ENCODE measurements at regions not wholly inside any gene's neighbourhood (a gene's known extent, or its start where the extent isn't known, plus 50 kb on each side); places are given as distances from the start of the nearest gene placed in this dataset.
"Not testable (repeated sequence)": the region's sequence is repeated elsewhere in the genome, so short reads cannot be mapped to it uniquely, and the experiment has no call there.

DNA sequence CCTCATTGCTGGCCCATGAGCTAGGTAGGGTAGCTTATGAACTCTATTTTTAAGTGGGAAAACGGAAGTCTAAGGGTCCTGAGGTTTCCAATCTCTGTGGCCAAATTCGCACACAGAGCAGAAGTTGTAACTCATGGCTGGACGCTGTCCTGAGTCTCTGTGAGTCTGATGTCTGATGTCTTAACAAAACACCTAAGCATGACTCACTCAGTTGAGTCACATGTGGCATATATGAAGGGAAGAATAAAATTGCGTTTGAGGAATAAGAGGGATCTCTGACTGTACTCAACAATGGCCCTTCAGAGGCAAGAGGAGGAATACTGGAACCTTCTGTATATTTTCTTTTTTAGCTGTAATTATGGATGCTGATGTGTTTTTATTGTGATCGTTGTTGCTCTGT, 569.7 kb downstream of the RIT2 start:
- DNase-seq (ENCODE audit: low spot score): peak; percentile 8

DNA sequence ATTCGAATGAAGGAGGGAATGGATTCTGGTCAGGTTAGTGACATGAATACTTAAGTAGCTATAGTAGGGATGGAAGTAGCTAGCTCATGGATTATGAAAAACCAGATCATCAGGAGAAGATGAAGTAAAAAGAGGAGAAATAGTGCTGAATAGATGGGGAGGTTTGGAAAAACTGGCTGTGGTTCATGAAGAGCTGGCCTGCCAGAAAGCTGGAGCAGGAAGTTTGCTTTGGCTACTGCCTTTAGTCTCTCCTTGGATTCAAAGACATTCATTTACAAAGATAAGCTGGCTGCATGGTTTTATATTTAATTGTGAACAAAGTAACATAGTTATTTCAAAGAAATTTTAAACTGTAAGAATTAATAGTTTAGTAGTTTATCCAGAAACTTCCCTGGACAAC, 567.0 kb downstream of the RIT2 start:
- DNase-seq (ENCODE audit: low spot score): no peak

DNA sequence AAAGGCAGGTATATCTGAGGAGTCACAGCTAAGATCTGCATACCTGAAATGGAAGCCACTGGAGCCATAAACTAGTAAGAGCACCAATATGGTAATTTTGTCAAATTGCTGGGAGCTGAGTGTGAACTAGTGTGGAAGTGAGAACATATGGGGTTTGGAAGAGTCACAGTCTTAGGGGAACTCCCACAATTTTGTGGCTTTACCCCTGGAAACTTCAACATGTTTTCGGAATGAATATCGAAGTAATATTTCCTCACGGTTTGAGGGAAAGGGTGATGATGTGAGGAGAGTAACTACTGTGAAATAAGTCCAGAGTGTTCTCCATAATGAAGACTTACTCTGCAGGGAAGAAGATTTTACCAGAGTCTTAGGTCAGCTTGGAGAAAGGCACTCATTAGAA, 565.9 kb downstream of the RIT2 start:
- no peak for DNase-seq (ENCODE audit: low spot score)

DNA sequence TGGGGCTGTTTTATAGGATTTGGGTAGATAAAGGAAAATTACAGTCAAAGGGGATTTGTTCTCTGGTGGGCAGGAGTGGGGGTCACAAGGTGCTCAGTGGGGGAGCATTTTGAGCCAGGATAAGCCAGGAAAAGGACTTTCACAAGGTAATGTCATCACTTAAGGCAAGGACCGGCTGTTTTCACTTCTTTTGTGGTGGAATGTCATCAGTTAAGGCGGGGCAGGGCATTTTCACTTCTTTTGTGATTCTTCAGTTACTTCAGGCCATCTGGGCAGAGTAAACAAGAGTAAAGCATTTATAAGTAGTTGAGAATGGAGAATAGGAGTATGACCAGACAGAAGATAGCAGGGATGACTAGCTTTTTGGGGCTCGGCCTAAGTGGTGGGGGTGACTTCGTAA, 562.9 kb downstream of the RIT2 start:
- DNase-seq (ENCODE audit: low spot score): not testable (repeated sequence)

DNA sequence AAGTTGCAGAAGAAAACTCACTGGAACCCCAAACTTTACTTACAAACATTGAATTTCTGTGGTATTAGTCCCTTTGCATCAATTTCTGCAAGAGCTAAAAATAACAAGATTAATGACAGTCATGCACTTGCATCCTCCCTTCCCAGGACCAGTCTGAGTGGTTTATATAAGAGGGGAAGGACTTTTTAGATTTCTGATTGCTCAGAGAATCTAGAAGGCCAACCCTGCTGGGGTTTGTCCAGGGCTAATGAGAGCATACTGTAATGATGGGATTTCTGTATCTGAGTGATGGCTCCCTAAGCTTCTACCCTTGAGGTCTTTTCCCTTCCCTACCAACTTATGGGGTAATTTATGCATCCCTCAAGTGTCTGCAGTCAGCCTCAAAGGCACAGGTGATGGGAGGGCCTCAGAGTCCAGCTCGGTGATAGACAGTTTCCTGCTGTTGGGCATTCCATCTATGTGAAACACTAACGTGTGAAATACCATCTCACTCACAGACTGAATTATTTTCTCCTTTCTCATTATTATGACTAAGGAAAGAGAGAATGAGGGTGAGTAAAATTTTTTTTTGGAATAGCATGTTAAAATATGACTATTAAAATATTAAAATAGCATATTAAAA, 556.3 kb downstream of the RIT2 start:
- DNase-seq (ENCODE audit: low spot score): no peak

DNA sequence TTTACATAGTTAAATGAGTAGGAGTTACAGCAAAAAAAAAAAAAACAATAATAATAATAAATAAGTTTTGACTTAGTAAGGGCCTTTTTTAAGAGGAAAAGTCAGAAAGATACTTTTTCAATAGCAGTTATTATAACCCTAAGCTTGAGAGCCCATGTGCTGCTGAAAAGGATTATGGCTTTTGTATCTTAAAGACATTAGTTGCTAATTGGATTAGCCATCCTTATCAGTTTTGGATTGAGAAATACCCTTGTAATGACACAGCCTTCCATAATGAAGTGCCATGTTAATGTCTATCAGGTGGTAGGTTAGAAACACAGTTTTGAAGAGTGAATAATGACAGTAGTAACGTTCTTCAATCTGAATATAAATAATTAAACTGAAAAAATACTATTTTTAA, 554.0 kb downstream of the RIT2 start:
- DNase-seq (ENCODE audit: low spot score): no peak

DNA sequence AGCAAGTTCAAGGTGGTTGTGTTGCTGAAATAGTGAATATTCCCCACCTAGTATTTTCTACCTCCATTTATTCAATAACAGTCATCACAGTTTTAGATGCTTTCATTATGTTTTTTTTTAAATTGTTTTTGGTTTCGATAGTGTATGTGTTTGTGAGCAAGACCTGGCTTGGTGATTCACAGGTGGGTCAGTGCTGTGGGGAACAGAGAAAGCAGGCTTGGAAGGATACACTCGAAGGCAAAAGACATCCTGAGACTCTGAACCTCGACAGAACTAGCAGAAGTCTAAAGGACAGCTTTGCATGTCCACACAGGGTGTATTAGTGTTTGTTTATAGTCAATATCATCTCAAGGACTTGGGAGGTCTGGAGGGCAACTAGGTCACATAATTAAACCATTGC, 551.5 kb downstream of the RIT2 start:
- DNase-seq (ENCODE audit: low spot score): no peak

DNA sequence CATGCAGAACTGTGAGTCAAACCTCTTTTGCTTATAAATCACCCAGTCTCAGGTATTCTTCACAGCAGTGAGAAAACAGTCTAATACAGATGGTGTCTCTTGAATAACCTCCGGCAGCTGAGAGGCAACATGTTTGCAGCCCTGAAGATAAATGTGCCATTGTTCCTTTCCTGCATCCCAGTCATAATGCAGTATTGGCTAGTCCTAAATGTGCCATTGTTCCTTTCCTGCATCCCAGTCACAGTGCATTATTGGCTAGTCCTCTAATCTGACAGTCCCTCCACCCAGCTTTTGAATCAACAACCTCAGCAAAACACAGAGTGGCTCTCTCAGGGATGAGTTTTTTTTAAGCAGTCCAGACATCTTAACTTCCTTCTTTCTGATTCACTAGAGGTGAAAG, 550.7 kb downstream of the RIT2 start:
- DNase-seq (ENCODE audit: low spot score): no peak

DNA sequence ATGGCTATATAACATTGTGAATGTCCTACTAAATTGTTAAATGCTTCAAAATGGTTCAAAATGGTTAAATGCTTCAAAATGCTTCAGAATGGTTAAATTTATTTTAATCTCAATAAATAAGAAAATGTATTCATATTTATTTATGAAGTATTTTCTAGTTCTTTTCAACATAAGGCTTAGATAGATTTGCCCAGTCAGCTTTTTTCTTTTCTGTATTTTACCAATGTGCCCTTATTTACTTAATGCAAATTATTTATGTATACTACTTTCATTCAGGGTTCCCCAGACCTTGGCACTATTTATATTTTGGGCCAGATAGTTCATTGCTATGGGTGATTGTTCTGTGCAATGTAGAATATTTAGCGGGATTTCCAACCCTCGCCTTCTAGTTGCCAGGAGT, 546.7 kb downstream of the RIT2 start:
- DNase-seq (ENCODE audit: low spot score): no peak

DNA sequence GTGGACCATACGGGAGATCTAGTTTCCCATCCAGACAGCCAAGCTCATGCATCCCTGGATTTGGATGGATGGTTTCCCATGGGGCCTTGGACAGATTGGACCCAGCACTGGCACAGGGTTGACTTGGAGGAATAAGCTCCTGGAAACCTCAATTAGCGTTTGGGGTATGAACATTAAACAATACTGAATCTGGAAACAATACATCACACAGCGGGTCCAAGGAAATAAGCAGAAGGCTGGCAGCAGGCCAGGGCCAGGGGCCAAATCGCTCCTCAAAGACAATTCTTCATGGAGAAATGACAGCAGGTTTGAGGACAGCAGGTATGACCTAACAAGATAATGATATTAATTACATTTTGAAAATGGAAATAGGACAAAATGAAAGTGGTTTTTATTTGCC, 540.6 kb downstream of the RIT2 start:
- no peak for DNase-seq (ENCODE audit: low spot score)

DNA sequence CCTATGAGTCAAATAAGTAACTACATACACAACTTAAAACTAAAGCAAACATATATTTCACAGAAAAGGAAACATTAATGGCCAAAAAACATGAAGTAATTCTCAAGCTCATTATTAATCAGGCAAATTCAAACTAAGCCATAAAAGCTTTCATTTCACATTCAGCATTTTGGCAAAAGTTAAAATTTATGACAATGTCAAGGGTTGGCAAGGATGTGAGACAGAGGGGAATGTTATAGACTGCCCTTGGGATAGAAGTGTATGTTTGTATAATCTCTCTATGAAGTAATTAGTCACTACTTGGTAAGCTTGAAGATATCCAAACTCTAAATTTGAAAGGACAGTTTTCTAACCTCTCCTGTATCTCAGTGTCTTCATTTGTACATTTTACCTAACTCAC, 539.4 kb downstream of the RIT2 start:
- no peak for DNase-seq (ENCODE audit: low spot score)

DNA sequence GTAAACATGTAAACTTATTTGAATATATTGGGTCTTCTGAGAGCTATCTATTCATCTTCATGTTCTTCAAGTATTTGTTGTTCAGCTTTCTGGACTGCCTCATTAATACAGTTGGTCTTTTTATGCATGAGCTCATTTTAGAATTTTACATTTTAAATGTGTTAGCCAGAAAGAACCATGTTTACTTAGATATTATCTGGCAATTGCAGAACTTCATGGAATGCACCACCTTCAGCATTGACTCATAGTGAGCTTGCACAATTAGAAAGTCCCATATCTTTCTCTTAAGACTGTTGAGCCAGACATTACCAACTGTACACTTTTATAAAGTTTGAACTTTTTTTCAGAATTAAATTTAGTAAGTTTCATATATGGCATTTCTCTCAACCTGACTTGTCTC, 536.7 kb downstream of the RIT2 start:
- DNase-seq (ENCODE audit: low spot score): no peak

DNA sequence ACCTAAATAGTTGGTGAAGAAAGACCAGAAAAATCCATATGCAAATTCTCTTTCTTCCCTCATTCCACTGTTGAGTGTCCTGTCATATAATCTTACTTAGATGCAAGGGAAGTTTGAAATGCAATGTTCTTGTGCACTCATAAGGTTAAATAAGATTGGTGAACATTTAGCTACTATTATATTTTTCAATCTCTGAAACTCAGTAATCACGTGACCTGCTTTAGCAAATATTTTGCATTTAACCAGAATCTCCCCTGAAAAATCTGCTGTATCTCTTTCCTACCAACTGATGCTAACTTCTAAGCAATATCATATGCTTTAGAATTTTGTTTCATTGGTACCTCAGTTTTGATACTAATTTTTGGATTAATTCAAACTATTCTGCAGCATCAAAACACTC, 533.2 kb downstream of the RIT2 start:
- no peak for DNase-seq (ENCODE audit: low spot score)

DNA sequence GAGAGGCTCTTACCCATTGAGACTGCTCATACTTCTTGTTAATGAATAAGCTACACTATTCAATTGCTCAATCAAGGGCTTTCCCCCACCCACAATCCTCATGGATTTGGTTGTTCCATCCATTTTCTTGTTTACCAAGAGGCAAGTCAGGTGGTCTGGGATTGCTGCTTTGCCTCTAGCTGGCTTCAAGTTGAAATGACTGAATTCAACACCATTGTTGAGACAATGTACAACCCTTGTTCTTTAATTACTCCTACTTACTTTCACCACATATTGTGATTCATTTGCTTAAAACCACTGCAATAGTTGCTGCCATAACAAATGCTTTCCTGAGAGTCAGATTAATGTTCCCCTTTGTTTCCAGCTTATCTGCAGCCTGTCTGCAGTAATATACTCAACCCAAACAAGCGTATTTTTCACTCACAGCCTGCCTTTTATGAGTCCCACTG, 532.2 kb downstream of the RIT2 start:
- no peak for DNase-seq (ENCODE audit: low spot score)

DNA sequence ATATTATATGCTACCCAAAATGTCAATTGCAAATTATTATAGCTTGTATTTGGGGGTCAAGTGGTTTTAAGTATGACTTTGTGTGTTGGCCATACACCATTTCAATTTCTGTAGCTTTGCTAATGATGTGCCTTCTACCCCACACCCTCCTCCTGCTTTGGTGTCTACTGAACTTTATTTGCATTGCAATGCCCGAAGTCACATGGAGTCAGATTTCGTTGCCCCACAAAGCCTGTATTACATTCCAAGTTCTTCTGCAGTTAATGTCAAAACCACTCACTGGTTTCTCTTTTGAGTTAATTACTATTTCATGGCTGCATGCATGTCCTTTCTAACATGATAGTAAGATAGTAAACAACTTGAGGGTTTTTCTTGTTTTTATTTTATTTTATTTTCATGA, 528.9 kb downstream of the RIT2 start:
- no peak for DNase-seq (ENCODE audit: low spot score)

DNA sequence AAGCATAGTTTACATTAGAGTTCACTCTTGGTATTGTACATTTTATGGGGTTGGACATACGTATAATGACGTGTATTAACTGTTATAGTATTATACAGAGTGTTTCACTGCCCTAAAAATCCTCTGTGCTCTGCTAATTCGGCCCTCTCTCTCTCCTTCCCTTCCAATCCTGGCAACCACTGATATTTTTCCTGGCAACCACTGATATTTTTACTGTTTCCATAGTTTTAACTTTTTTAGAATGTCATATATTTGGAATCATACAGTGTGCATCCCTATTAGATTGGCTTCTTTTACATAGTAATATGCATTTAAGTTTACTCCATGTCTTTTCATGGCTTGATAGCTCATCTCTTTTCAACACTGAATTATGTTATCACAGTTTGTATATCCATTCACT, 526.7 kb downstream of the RIT2 start:
- DNase-seq (ENCODE audit: low spot score): no peak

DNA sequence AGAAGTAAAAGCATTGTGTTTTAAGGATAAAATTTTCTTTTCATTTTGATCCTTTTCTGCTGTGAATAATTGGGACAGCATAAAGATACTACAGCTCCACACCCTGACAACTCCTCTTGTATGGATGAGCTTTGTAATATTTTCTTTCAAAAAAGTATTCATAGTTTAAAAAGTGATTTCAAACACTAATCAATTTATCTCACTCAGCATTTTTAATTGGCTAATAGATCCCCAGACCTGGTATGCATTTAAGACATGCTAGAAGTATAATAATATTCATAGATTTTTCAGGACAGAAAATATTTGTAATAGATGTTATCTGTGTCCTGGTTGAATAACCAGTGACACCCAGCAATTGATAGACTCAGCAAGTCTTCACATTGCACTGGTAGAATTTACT, 510.7 kb downstream of the RIT2 start:
- DNase-seq (ENCODE audit: low spot score): no peak

DNA sequence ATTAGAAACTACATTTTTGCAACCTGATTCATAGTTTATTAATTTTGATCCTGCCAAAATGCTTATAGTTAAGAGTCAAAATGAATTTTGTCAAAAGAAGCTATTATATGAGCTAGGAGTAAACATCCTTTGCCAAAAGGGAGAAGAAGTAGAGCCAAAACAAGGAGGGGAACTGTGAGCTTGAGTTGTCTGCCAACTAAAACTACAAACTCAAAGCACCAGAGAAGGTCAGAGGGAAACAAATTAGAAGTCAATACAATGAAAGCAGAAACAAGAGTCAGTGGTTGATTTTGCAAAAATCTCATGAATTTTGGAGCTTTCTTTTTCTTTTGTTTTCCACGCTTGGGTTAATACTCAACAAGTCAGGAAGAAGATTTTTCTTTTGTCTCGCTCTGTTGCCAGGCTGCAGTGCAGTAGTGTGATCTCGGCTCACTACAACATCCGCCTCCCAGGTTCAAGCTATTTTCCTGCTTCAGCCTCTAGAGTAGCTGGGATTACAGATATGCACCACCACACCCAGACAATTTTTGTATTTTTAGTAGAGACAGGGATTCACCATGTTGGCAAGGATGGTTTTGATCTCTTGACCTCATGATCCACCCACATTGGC, 508.5 kb downstream of the RIT2 start:
- DNase-seq (ENCODE audit: low spot score): no peak

DNA sequence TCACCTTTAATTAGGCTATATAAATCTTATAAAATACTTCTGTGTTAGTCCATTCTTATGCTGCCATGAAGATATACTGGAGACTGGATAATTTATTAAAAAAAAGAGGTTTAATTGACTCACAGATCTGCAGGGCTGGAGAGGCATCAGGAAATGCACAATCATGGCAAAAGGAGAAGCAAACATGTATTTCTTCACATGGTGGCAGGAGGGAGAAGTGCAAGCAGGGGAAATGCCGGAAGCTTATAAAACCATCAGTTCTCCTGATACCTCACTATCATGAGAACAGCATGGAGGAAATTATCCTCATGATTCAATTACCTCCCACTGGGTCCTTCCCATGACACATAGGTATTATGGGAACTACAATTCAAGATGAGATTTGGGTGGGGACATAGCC, 504.4 kb downstream of the RIT2 start:
- no peak for DNase-seq (ENCODE audit: low spot score)

DNA sequence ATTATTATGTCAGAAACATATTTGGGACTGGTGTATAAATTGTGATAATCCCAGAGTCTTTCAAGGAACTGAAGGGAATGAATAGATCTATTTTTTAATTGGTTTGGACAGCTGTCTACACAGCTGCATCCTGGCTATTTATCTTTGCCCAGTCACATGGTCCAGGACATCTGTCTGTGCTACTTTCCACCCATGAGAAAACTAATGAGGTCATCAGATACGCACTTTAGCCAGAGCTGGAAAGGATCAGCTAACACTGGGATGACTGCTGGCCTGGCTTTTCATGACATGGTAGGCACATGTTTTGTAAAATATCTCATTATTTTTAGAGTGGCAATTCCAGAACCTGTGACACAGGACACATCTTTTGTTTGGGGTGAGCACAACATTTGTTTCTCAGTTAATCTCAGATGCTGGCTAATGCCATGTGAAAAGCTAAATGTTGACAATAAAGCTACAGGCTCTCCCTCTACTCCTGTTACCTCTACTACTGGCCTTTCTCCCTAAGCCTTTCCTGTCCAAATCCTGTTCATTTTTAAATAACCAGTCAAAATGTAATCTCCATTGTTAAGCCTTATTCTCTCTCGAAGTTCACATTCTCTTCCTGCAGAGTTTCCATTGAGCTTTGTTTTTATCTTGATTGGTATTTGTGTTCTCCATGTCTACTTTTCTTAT, 500.7 kb downstream of the RIT2 start:
- no peak for DNase-seq (ENCODE audit: low spot score)

DNA sequence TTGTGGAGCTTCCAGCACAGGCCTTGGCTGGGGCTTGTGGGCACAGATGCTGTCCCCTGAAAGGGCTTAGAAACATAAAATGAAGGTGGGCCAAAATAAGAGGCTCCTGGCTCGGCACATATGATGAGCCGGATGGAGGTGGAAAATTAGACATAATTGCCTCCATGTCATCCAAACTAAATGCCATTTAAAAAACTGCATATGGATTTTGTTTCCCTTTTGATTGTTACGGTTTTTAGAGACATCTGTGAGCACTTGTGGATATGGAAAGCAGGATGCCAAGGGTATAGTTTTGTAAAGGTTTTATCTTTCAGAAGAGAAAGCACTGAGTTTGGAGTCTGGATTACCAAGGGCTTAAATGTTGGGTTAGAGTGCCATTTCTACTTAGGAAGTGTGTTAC, 498.3 kb downstream of the RIT2 start:
- DNase-seq (ENCODE audit: low spot score): no peak

DNA sequence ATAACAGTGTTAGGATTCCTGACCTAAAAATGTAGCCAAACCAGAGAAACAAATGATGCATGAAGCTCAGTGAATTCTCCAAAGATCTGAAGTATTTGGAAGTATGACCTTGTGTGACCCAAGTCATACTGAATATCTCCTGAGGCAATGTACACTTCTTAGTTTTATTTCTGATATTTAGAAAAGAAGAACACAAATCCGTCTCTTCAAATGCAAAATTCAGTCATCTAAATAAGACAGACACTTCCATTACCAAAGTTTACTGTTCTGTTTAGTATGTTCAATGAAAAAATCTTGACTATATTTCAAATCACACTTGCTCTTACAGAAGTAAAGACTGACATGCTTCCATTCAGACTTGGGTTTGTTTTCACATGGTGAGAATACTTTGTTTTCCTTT, 495.7 kb downstream of the RIT2 start:
- no peak for DNase-seq (ENCODE audit: low spot score)

DNA sequence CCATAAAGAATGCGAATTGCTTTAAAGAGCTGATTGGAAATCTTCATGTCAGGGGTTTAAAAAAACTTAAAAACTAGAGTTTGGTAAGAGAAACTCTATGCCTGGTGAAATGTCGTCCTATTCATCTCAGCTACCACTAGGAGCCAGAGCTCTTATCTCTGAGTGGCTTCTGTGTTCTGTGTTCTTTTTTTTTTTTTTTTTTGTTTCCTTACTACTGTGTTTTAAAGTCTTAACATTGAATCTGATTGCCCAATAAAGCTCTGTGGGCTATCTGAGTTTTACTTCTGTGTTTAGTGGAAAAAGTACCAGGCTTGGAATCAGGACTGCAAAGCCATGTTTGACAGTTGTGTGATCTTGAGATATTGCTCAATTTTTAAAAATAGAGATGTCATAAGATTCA, 494.8 kb downstream of the RIT2 start:
- DNase-seq (ENCODE audit: low spot score): no peak

DNA sequence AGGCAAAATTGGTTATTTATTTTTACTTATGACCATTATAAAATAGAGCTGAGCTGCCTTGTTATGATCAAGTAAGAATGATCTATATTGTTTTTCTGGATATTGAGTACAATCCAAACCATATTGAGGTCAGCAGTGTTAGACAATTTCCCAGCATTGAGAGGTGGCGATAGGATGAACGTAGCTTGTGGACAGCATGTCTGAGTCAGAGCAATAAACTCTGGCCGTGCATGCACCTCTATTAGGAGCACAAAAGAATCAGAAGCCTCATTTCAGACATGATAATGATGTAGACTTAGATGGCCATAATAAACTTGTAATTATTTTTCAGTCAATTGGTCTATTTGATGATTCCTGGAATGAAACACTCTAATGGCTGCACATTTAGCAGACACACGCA, 491.6 kb downstream of the RIT2 start:
- no peak for DNase-seq (ENCODE audit: low spot score)

Data from kidney capillary endothelial cell (primary cell).